ENCODE measurements at regions not wholly inside any gene's neighbourhood (a gene's known extent, or its start where the extent isn't known, plus 50 kb on each side); places are given as distances from the start of the nearest gene placed in this dataset.

DNA sequence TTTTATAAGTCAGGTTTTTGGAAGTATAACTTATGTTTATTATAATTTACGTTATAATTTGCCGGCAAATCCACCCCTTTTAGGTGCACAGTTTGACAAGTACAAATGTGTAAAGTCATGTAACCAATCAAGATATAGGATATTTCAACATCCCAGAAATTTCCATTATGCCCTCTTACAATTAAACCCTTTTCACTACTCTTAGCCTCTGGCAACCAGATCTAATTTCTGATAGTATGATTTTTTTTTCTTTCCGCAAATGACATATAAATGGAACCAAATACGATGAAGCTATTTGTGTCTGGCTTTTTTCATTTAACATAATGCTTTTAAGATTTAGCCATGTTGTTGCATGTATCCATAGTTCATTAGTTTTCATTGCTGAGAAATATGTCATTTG is 69.5 kb upstream of the HTATIP2 start:
- TF ChIP-seq, protein P1, sequence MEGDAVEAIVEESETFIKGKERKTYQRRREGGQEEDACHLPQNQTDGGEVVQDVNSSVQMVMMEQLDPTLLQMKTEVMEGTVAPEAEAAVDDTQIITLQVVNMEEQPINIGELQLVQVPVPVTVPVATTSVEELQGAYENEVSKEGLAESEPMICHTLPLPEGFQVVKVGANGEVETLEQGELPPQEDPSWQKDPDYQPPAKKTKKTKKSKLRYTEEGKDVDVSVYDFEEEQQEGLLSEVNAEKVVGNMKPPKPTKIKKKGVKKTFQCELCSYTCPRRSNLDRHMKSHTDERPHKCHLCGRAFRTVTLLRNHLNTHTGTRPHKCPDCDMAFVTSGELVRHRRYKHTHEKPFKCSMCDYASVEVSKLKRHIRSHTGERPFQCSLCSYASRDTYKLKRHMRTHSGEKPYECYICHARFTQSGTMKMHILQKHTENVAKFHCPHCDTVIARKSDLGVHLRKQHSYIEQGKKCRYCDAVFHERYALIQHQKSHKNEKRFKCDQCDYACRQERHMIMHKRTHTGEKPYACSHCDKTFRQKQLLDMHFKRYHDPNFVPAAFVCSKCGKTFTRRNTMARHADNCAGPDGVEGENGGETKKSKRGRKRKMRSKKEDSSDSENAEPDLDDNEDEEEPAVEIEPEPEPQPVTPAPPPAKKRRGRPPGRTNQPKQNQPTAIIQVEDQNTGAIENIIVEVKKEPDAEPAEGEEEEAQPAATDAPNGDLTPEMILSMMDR (IDR thresholded peaks at IDR 0.05), result no peak
- TF ChIP-seq POLR2A (IDR thresholded peaks at IDR 0.05), result no peak
